HCT116 (cell line): ENCODE measurements at regions not wholly inside any gene's neighbourhood (a gene's known extent, or its start where the extent isn't known, plus 50 kb on each side); places are given as distances from the start of the nearest gene placed in this dataset.

ENCODE experiments used
- CEBPB ChIP-seq: IDR thresholded peaks from 2 replicates; pipeline ENCODE4 v1.6.1; 2012; ENCODE audit warnings: low read depth
- CTCF ChIP-seq, 3 experiments: fragments of 200-600 bp in 1 of 3; sonication (generic) in 1 of 3; IDR thresholded peaks in 2 of 3; conservative IDR thresholded peaks in 1 of 3; 2 replicates each; pipeline ENCODE4 v1.5.1; 2012 to 2017; ENCODE audit warnings: low read depth in 2 of 3, low read length in 2 of 3, antibody characterized with exemption in 1 of 3, borderline replicate concordance in 1 of 3, control low read depth in 1 of 3, mild to moderate bottlenecking in 1 of 3, mixed read lengths in 1 of 3, mixed run types in 1 of 3, moderate library complexity in 1 of 3; ENCODE audit not compliant: insufficient read depth in 1 of 3
- ELF1 ChIP-seq: IDR thresholded peaks from 2 replicates; pipeline ENCODE4 v1.6.1; 2012; ENCODE audit warnings: low read depth, borderline replicate concordance
- EZH2 ChIP-seq: fragments of 200-600 bp; sonication (generic); IDR thresholded peaks from 2 replicates; pipeline ENCODE4 v1.6.1; 2017; ENCODE audit warnings: antibody characterized with exemption, mixed run types
- EZH2phosphoT487 ChIP-seq: fragments of 200-600 bp; IDR thresholded peaks from 2 replicates; pipeline ENCODE4 v1.6.1; 2018; ENCODE audit warnings: antibody characterized with exemption, borderline replicate concordance
- JUND ChIP-seq: IDR thresholded peaks from 2 replicates; pipeline ENCODE4 v1.6.1; 2012
- POLR2A ChIP-seq: IDR thresholded peaks from 2 replicates; pipeline ENCODE4 v1.7.0; 2011; ENCODE audit warnings: borderline replicate concordance; ENCODE audit not compliant: insufficient read depth, insufficient read length; ENCODE audit errors: extremely low read depth
- RAD21 ChIP-seq: IDR thresholded peaks from 2 replicates; pipeline ENCODE4 v1.6.1; 2012; ENCODE audit warnings: low read depth, mild to moderate bottlenecking
- REST ChIP-seq: IDR thresholded peaks from 2 replicates; pipeline ENCODE4 v1.6.1; 2012; ENCODE audit warnings: low read depth
- SRF ChIP-seq: IDR thresholded peaks from 2 replicates; pipeline ENCODE4 v1.6.1; 2012; ENCODE audit warnings: low read depth
- TCF7L2 ChIP-seq: IDR thresholded peaks from 2 replicates; pipeline ENCODE4 v1.7.0; 2011; ENCODE audit warnings: borderline replicate concordance, inconsistent platforms; ENCODE audit not compliant: insufficient read depth, insufficient read length; ENCODE audit errors: extremely low read depth
- ZNF274 ChIP-seq: fragments of 200-500 bp; sonication (Bioruptor generic); IDR thresholded peaks from 2 replicates; pipeline ENCODE4 v1.6.1; 2014; ENCODE audit warnings: mild to moderate bottlenecking, low read depth, low read length, inconsistent platforms

GRCh38 chr3:1798711-1799405, 299.8 kb upstream of the CNTN4 start:
- TF ChIP-seq CTCF (IDR thresholded peaks at IDR 0.05 in 2 of 3, conservative IDR thresholded peaks at IDR 0.05 in 1 of 3; ENCODE audit: borderline replicate concordance in 1 of 3, insufficient read depth in 1 of 3, low read depth in 2 of 3, low read length in 2 of 3) (no peak), SRF (no peak), EZH2phosphoT487 (no peak), EZH2 (no peak), ELF1 (no peak), POLR2A (no peak), JUND (no peak), REST (no peak), ZNF274 (no peak), RAD21 (no peak), TCF7L2 (no peak), CEBPB (no peak)
